Globus pallidus (tissue), 1 donor: ENCODE measurements at regions not wholly inside any gene's neighbourhood (a gene's known extent, or its start where the extent isn't known, plus 50 kb on each side); places are given as distances from the start of the nearest gene placed in this dataset.

Experiments used
- DNase-seq: peaks from one replicate; pipeline ENCODE4 v3.0.0-alpha.2; 2015; ENCODE audit warnings: low spot score

DNA sequence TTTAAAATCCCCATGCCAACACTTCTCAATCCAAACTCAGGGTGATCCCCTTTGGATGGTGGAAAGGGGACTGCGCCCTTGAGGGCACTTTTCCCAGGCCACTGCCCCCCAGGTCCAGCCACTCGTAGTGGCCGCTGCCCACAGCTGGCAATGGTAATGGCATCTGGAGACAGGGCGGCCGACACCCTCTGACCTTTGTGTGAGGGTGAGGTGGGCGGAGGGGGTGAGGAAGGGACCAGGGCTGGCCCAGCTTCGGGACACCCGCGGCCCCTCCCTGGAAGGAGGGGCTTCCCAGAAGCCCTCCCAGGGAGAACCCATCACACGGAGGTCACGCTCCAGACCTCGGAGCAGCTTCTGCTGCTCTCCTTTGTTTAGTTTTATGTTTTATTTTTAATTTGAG, 289.7 kb downstream of the FOXL1 start:
- no peak for DNase-seq

DNA sequence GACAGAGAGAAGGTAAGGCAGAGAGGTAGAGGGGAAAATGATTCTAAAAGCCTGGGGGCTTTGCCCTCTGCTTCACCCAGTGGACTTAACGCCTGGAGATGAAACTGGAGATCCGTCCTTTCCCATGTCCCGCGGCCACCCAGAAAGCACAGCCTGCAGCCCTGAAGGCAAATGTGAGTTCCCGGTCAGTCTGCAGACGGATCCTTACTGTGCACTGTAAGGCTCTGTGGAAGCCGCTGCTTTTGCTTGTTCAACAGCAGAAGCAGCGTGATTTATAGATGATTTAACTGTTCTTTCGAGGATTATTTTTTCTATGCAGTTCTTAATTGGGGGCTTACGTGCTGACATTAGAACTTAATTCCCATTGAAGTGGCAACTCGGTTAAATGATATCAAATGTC, 290.4 kb downstream of the FOXL1 start:
- DNase-seq, result no peak

DNA sequence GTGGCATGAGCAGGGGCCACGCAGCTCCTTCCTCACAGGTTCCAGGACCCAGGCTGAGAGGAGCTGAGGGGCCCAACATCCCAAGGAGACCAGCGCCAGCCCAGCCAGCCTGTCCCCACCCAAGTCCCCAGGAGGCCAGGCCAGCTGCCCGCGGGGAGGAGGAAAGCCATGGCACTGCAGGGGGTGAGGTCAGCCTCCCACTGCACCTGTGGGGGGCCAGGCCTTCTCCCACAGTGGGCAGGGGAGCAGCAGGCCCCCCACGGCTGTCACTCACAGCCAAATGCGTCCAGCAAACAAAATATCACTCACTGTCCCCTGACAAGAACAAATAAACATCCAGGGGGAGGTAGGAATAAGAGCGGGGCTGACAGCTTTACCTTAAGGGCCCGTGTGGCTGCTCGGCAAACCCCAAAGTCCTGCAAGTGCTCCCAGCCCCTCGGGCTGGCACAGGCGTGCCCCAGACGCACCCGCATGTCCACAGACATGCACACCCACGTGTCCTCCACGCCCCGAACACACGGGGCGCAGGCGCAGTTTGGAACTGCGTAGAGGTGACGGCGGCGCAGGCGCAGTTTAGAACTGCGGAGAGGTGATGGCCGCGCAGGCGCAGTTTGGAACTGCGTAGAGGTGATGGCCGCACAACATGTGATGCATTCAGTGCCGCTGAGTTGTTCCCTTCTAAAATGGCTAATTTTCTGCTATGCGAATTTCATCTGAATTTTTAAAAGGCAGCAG, 291.1 kb downstream of the FOXL1 start:
- no peak for DNase-seq

DNA sequence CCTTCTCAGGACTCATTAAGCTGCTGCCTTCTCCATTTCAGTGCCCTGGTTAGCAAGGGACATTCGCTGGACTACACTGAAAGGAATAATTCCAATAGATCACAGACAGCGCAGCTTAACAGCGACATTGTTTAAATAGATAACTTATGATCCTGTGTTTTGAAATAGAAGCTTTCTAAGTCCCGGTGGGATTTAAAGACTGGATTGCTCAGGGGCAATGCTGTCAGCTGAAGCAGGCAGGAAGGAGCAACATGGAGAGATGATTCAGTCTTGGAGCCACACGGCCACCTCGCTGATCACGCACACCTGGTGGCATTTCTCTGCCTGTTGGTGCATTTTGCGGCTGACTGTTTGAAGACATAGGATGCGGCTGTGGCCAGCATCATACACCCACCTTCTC, 292.0 kb downstream of the FOXL1 start:
- no peak for DNase-seq

DNA sequence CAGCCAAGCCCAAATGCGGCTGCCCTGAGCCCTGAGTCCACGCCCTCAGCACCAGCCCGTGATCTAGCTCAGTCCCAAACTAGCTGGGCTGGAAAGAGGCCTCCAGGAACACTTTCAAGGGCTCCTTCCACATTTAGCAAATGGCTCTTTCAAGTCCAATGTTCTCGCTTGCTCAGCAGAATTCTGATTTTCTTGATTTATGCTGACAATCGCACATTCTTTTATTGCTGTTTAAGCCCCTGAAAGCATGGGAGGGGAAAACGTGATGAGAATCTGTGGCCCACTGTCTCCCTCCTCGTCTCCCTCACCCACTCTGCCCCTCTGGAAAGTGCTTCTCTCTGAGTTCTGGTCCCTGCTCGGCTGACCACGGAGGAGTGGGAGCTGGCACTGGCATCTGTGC, 293.8 kb downstream of the FOXL1 start:
- no peak for DNase-seq

DNA sequence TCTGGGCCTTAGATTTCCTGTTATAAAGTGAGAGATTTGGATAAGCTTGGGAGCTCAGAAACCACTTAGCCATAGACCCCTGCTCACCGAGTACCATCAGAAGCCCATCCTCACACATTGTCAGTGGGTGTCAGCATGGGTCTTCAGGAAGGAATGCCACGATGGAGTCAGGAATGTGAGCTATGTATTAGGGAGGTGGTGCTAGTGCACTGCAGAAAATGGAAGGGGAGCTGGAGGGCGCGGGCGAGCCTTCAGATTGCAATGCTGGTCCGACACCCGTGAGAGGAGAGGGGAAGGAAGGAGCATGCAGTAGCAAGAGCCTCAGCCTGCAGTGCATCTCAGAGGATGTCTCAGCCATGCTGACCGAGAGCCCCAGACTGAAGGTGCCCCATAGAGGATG, 294.5 kb downstream of the FOXL1 start:
- no peak for DNase-seq

DNA sequence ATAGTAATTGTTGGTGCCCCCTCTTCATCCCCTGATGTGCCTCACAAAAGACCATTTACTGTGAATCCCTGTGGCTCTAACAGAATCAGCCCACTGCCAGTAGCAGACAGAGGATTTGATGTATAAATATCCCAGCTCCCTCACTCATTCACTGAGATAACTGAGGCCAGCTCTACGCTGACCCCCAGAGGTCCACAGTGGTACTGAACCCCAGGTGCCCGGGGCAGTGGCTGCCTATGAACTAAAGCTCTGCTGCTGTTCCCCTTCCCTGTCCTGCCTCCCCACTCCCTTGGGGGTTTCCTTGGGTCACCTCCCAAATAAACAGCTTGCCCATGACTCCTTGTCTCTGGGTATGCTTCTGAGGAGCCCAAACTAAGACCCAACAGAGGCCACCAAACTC, 295.8 kb downstream of the FOXL1 start:
- DNase-seq, result no peak

DNA sequence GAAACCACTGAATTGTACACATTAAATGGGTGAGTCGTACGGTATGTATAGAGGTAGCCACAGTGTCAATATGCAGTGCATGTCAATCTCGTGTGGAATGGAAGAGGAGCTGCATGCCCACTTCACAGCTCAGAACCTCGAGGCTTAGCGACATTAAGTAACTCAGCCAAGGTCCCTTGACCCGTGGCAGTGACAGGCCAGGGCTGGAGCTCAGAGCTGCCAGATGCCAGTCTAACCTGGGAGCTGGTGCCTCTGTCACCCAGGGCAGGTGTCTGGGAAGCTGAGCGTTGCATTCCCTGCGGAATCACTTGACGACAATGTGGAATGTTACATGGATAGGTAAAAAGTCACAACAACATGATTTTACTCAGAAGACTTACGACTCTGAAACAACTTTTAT, 298.1 kb downstream of the FOXL1 start:
- no peak for DNase-seq

DNA sequence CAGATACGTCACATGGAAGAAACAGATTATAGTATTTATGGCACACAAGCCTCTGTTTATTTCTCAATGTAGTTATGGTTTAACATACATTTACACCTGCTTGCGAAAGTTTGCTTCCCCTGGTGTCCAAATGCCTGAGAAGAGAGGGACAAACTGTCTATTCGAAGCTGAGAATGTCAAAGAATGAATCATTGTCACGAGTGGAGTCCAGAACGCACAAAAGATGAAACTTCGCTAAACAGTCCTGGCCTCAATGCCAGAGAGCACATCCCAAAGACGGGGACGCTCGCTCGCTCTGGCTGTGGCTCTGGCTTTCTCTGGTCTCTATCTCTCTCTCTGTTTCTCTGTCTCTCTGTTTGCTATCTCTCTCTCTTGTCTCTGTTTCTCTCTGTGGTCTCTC, 298.8 kb downstream of the FOXL1 start:
- DNase-seq, result no peak

DNA sequence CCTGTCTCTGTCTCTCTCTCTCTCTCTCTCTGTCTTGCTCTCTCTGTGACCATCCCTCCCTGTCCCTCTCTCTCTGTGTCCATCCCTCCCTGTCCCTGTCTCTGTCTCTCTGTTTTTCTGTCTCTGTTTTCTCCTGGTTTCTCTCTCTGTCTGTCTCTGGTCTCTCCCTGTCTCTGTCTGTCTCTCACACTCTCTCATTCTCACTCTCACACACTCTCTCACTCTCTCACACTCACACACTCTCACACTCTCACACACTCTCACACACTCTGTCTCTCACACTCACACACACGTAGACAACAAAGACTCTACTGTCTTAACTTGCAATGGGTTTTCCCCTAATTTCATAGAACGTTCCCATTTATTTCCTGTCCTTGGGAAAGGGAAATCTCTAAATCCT, 299.5 kb downstream of the FOXL1 start:
- DNase-seq, result no peak

DNA sequence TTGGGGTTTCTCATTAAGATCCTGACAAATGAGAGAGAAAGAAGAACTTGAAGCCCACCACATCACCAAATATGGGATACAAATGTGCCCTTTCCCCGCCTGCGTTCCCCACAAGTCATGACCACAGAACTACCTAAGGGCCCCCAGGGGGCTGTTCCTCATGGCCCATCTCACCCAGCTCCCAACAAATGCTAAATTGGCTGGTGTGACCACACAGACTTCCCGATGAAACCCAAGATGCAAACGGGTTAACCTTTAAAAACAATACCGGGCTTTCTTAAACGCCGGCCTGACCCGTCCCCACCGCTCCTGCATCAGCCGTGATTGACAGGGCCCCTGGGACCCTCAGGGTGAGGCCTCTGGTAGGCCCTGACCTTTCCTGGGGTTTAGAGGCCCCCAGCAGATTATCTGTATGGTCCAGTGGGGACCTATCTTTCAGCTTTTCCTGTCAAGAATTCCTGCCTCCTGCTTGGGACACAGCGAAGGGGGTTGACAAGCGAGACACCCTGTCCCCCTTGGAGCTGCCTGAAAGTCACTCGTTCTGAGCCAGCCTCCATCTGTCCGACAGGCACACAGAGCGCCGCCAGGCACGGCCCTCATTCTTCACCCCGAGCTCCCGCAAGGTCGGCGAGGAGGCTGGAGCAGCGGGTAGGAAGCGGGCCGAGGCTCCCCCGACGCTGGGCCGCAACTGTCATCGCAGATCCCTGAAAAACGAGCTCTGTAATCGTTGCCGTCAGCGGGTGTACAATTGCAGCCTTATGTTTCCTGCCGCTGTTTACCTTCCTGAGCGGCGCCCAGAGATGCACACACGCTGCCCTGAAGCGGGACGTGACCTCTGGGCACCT, 300.1 kb downstream of the FOXL1 start:
- DNase-seq, result no peak

DNA sequence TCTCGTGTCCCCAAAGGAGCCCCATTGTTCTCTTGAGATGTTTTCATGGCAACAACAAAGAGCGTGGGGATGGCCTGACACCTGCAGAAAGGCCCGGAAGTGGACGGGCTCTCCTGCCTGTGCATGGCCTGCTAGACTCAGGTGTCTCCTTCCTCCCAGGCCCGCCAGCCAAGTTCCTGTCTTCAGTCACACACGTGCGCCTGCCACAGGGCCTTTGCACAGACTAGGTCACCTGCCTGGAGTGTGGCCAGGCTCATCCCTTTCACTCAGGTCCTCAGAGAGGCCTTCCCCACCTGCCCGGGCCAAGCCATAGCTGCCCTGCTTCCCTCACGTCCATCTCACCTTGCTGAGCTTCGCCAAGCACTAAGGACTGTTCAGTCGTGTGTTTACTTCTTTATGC, 300.9 kb downstream of the FOXL1 start:
- no peak for DNase-seq

DNA sequence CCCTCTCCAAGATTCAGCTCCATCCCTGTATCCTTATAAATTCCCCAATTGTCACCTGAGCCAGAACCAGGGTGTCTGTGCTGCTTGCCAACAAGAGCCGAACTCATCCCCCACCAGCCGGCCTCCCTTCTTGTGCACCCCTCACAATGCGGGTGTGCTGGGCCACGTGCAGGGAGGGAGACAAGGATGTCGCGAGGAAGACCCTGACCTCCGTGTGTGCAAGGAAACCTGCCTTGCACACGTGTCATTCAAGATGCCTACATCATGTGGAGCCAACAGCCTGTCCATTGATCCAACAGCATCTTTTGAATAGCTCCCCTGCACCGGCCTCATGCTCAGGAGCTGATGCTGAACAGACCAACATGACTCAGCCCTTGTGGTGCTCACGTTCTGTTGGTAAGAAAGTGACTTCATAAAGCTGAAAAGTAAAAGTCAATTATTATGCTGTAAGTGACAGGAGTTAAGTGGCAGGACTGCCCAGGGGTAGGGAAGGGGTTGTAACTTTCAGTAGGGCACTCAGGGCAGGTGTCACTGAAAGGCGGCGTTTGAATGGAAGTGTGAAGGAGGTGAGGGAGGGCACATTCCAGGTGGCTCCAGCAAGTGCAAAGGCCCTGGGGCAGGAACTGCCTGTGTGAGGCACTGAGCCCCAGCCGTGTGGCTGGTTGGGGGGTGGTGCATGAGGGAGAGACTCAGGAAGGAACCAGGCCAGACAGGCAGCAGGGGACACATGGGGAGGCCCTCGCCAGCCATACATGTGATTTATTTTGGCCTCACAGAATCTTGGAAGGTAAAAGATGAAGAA, 302.2 kb downstream of the FOXL1 start:
- DNase-seq, result no peak

DNA sequence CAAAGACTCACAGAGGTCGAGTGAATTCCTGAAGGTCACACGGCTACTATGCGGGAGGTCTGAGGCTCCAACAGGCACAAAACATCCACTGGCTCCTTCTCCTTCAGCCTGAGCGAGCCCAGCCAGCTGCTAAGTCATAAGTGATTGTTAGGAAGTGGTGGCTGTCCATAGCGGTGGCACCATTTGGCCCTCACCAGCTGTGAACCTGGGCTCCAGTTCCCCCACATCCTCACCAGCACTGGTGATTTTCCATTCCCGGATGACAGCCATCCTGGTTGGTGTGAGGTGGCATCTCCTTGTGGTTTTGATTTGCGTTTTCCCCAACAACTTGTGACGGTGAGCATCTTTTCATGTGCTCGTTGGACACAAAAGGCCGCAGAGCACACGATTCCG, 302.8 kb downstream of the FOXL1 start:
- DNase-seq, result no peak

DNA sequence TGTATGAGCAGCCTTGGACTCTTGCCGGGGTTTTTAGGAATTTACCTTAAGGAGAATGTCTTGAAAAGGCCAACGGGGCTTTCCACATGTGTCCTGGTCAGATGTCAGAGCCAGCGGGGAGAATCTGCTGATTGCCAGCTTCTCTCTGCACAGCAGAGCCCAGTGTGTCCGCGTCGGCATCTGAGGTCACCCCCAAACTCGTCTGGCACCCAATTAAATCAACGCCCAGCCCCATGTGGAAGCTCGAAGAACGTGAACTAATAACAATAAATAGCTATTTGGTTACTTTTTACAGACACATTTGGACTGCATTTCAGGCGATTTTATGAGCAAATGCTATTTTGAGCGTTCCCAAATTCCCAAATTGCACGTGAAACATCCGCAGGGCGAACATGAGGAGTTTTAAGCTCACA, 303.5 kb downstream of the FOXL1 start:
- DNase-seq, result no peak

DNA sequence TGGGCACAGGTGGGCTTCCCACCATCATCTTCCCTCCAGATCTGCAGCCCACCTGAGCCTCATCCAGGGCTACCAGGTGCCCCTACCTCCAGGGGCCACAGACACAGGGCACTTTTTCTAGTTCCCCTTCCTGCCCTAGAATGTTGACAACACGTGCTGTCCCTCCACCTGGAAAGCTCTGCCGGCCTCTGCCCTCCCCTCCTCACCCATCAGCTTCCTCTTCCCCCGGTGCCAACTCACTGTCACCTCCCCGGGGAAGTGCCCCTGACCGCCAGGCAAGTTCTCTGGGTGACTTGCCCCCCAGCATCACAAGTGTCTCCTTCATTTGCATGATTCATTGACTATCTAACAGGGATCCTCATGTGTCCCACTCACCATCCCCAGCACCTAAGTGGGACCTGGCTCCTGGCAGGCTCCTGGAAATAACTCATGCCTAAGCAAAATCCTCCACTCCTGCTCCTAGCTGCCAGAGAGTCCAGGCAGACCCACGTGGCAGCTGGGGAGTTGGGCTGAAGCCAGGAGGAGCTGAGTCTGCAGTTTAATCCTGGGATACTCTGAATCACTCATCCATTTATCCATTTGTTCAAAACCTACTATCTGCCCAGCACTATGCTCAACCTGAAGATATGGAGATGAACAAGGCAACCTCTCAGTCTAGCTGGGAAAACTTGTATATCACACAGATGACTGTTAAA, 304.4 kb downstream of the FOXL1 start:
- no peak for DNase-seq

DNA sequence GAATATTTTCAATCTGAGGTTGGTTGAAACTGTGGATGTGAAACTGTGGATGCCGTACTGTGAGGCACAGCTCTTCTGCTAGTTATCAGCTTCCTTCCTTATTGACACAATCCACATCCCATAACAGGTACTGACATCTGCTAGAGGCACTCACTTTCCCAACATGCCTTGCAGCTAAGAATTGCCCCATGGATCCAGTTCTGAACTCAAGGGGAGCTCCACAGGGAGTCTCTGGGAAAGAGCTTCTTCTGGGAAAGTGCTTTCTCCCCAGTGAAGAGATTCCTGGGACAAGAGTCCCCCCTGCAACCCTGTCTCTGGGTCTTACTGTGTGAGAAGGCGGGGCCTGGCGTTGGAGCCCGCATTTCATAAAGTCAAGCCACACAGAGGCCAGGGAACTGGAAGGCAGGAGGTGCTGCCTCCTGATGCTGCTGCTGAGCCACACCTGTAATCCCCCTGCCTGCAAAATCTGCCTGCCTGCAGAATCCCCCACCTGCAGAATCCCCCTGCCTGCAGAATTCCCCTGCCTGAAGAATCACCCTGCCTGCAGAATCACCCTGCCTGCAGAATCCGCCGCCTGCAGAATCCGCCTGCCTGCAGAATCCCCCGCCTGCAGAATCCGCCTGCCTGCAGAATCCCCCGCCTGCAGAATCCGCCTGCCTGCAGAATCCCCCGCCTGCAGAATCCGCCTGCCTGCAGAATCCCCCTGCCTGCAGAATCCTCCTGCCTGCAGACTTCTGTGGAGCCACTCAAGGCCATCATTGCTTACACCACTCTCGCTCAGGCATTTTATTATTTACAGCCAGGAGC, 305.4 kb downstream of the FOXL1 start:
- no peak for DNase-seq

DNA sequence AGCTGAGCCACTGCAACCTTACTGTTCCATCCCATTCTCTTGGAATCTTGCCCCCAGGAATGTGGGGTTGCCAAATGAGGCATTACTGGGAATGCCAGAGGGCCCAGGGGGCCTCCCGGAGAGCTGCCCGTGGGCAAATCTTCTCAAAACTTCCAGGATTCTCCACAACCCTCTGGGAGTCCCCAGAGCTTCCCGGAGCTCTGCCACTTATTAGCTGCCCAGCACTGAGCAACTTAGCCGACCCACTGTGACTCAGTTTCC, 306.0 kb downstream of the FOXL1 start:
- no peak for DNase-seq

DNA sequence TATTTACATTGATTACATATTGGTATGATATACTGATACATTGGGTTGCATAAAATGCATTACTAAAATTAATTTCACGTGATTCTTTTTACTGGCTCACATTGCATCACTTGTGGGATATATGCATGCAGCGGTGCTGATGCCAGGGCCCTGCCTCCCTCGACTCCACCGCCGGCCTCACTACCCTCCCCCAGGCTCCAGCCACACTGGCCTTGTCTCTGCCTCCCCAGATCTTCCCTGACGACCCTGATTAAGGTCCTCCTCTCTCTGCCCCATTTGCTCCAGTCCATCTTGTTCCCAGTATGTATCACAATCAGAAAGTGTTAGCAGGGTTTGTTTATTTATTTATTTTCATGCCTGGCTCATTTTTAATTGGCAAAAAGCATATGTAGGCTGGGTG, 306.8 kb downstream of the FOXL1 start:
- DNase-seq, result no peak

DNA sequence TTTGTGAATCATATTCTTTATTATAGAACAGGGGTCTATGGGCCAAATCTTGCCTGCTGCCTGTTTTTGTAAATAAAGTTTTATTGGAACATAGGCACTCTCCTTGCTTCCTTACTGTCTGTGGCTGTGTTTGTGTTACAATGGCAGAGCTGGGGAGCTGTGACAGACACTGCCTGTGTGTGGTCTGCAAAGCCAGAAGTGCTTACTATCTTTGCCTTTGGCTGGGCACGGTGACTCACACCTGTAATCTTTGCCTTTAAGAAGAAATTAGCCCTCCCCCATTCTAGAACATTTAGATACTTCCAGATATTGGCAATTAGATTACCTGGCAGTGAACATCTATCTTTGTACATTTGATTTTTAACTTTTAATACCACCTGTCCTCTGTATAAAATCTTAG, 308.3 kb downstream of the FOXL1 start:
- DNase-seq, result no peak

DNA sequence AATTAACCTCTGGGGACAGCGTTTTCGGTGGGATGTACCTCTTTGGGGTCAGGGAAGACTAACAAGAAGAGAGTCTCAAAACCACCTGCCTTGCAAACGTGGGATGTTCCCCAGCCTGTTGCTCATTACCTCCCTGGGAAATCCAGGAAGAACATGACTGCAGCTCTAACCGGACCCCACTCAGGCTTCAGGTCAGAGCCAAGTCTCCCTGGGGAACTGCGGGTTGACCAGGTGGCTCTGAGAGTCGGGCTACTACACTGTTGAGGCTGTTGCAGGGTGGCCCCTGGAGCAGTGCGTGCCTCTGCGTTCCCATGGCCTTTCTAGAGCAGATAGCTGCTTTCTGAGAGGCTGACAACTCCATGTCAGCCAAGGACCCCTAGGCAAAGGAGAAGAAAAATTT, 309.1 kb downstream of the FOXL1 start:
- no peak for DNase-seq
